B cell (primary cell): ENCODE measurements at regions not wholly inside any gene's neighbourhood (a gene's known extent, or its start where the extent isn't known, plus 50 kb on each side); places are given as distances from the start of the nearest gene placed in this dataset.

Experiments
- ATAC-seq: fragments of 200-7000 bp; cut with Tn5 transposase; one replicate; pipeline ENCODE4 v1.10.0; 2021; ENCODE audit warnings: low read depth, mild to moderate bottlenecking, moderate number of reproducible peaks, moderate library complexity
- CTCF ChIA-PET: fragments of 350-600 bp; sonication (Branson Sonifier 250); formaldehyde crosslinking; loops from one replicate; lab custom pipeline; 2021; ENCODE audit warnings: antibody characterized with exemption, inconsistent platforms; lab: Charles Lee
- POLR2A ChIA-PET: fragments of 350-600 bp; sonication (Branson Sonifier 250); formaldehyde crosslinking; loops from one replicate; lab custom pipeline; 2021; ENCODE audit warnings: antibody characterized with exemption; lab: Charles Lee
- DNase-seq: peaks from one replicate; pipeline ENCODE4 v3.0.0; 2013
- H2AFZ ChIP-seq: 2 replicates; pipeline ENCODE4 v1.6.1; 2012; ENCODE audit warnings: mild to moderate bottlenecking, low read depth, low read length; ENCODE audit not compliant: insufficient read depth, poor library complexity, severe bottlenecking
- H3K27ac ChIP-seq, 2 donors: 1 replicate in 1 of 2; 2 replicates in 1 of 2; pipeline ENCODE4 v1.5.1; 2012 to 2013; ENCODE audit warnings: low read length in 2 of 2, mild to moderate bottlenecking in 2 of 2, moderate library complexity in 1 of 2
- H3K27me3 ChIP-seq, 4 experiments: fragments of 200-600 bp in 1 of 4; sonication (generic) in 1 of 4; replicated peaks in 1 of 4; 1 replicate in 2 of 4; 2 replicates in 2 of 4; pipeline versions ENCODE4 v1.6.1 to v1.7.0; 2013 to 2016; ENCODE audit warnings: low read length in 3 of 4, mild to moderate bottlenecking in 2 of 4, mixed read lengths in 1 of 4, moderate library complexity in 1 of 4; ENCODE audit not compliant: insufficient read depth in 4 of 4, control insufficient read depth in 3 of 4; ENCODE audit errors: control extremely low read depth in 1 of 4
- H3K36me3 ChIP-seq, 2 experiments: replicated peaks in 1 of 2; 1 replicate in 1 of 2; 2 replicates in 1 of 2; pipeline versions ENCODE4 v1.6.1 to v1.7.1; 2013; ENCODE audit warnings: low read length in 1 of 2; ENCODE audit not compliant: insufficient read depth in 2 of 2, control insufficient read depth in 1 of 2; ENCODE audit errors: control extremely low read depth in 1 of 2, extremely low read depth in 1 of 2
- H3K4me1 ChIP-seq, 2 donors: fragments of 200-600 bp in 1 of 2; sonication (generic) in 1 of 2; 1 replicate in 1 of 2; 2 replicates in 1 of 2; pipeline versions ENCODE4 v1.5.1 to v1.6.1; 2013 to 2017; ENCODE audit warnings: low read length in 2 of 2; ENCODE audit not compliant: control insufficient read depth in 2 of 2, insufficient read depth in 2 of 2
- H3K4me2 ChIP-seq: replicated peaks from 2 replicates; pipeline ENCODE3; 2012; ENCODE audit warnings: mild to moderate bottlenecking, low read depth, low read length; ENCODE audit not compliant: poor library complexity, severe bottlenecking
- H3K4me3 ChIP-seq, 5 experiments: fragments of 200-600 bp in 1 of 5; sonication (generic) in 1 of 5; 1 replicate in 3 of 5; 2 replicates in 2 of 5; pipeline versions ENCODE4 v1.5.1 to v1.7.0; 2011 to 2016; ENCODE audit warnings: low read length in 4 of 5, mild to moderate bottlenecking in 4 of 5, low read depth in 2 of 5, control low read depth in 1 of 5, moderate library complexity in 1 of 5; ENCODE audit not compliant: insufficient read depth in 1 of 5; ENCODE audit errors: control extremely low read depth in 1 of 5, extremely low read depth in 1 of 5
- H3K79me2 ChIP-seq: fragments of 200-600 bp; sonication (generic); one replicate; pipeline ENCODE4 v1.6.0; 2016; ENCODE audit warnings: low read length; ENCODE audit not compliant: control insufficient read depth, insufficient read depth
- H3K9ac ChIP-seq: fragments of 200-600 bp; sonication (generic); 2 replicates; pipeline ENCODE4 v1.6.1; 2017; ENCODE audit warnings: mild to moderate bottlenecking, low read length, moderate library complexity
- H3K9me3 ChIP-seq, 3 donors: one replicate each; pipeline versions ENCODE4 v1.6.1 to v1.7.1; 2013; ENCODE audit warnings: low read length in 2 of 3; ENCODE audit not compliant: control insufficient read depth in 2 of 3, insufficient read depth in 1 of 3; ENCODE audit errors: control extremely low read depth in 1 of 3
- H4K20me1 ChIP-seq: 2 replicates; pipeline ENCODE4 v1.6.0; 2012; ENCODE audit warnings: mild to moderate bottlenecking, low read length; ENCODE audit not compliant: insufficient read depth, control insufficient read depth, poor library complexity, severe bottlenecking
- H3K27ac Mint-ChIP-seq: one replicate; pipeline ENCODE4 v1.8.0; 2021; ENCODE audit warnings: mixed read lengths
- H3K27me3 Mint-ChIP-seq: one replicate; pipeline ENCODE4 v1.8.0; 2021; ENCODE audit warnings: mixed read lengths
- H3K4me1 Mint-ChIP-seq: one replicate; pipeline ENCODE4 v1.8.0; 2021; ENCODE audit warnings: mixed read lengths
- H3K4me3 Mint-ChIP-seq: one replicate; pipeline ENCODE4 v1.8.0; 2021; ENCODE audit warnings: mixed read lengths
- H3K9me3 Mint-ChIP-seq: one replicate; pipeline ENCODE4 v1.8.0; 2022; ENCODE audit warnings: mixed read lengths; ENCODE audit not compliant: insufficient read depth
- EZH2 ChIP-seq: IDR thresholded peaks from 2 replicates; pipeline ENCODE4 v1.6.1; 2012; ENCODE audit warnings: borderline replicate concordance, low read depth, mild to moderate bottlenecking, moderate library complexity, low read length; ENCODE audit not compliant: insufficient read depth, poor library complexity, severe bottlenecking
- WGBS: methylation state at CpG from one replicate; pipeline ENCODE4 v1.1.5; 2013; ENCODE audit warnings: missing lambda C conversion rate; ENCODE audit not compliant: insufficient coverage; 5-methylcytosine and 5-hydroxymethylcytosine counted together
- intact Hi-C: fragments of 100-400 bp; cut with micrococcal nuclease; formaldehyde crosslinking; loops from one replicate; pipeline ENCODE4 v1.10.0; 2022
- TF ChIP-seq, protein P1 (sequence below): fragments of 200-600 bp; IDR thresholded peaks from one replicate; pipeline ENCODE4 v1.8.0; 2022; ENCODE audit warnings: antibody characterized with exemption, mild to moderate bottlenecking

GRCh38 chr15:95138604-95139270, 907.4 kb downstream of the MCTP2 start:
- ChIA-PET CTCF (no interaction called here), POLR2A (no interaction called here)
- no peak for ATAC-seq
- H3K36me3 ChIP-seq: no peaks in the 10 kb centered on the region
- H3K27me3 Mint-ChIP-seq: no peaks in the 10 kb centered on the region
- no peak overlapping the region for H3K27ac Mint-ChIP-seq
- H2AFZ ChIP-seq: no peak overlapping the region
- H3K79me2 ChIP-seq: no peaks in the 10 kb centered on the region
- peaks cover 2% of the 10 kb centered on the region for H3K9me3 Mint-ChIP-seq
- no peak overlapping the region for H3K4me2 ChIP-seq
- no peak overlapping the region for H3K4me3 ChIP-seq
- H4K20me1 ChIP-seq: no peaks in the 10 kb centered on the region
- WGBS: 83% methylated on average over 1 of the region's 3 CpGs
- no peaks in the 10 kb centered on the region for H3K9me3 ChIP-seq
- H3K9ac ChIP-seq: no peak overlapping the region
- no peaks in the 10 kb centered on the region for H3K4me1 ChIP-seq
- no peaks in the 10 kb centered on the region for H3K4me1 Mint-ChIP-seq
- H3K4me3 Mint-ChIP-seq: no peak overlapping the region
- no peak overlapping the region for H3K27ac ChIP-seq
- intact Hi-C loops: no loop called here
- no peak for DNase-seq
- TF ChIP-seq, protein P1, sequence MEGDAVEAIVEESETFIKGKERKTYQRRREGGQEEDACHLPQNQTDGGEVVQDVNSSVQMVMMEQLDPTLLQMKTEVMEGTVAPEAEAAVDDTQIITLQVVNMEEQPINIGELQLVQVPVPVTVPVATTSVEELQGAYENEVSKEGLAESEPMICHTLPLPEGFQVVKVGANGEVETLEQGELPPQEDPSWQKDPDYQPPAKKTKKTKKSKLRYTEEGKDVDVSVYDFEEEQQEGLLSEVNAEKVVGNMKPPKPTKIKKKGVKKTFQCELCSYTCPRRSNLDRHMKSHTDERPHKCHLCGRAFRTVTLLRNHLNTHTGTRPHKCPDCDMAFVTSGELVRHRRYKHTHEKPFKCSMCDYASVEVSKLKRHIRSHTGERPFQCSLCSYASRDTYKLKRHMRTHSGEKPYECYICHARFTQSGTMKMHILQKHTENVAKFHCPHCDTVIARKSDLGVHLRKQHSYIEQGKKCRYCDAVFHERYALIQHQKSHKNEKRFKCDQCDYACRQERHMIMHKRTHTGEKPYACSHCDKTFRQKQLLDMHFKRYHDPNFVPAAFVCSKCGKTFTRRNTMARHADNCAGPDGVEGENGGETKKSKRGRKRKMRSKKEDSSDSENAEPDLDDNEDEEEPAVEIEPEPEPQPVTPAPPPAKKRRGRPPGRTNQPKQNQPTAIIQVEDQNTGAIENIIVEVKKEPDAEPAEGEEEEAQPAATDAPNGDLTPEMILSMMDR: no peak
- TF ChIP-seq EZH2: no peak
- H3K27me3 ChIP-seq: no peaks in the 10 kb centered on the region

GRCh38 chr15:95141486-95141885, 910.1 kb downstream of the MCTP2 start:
- no peaks in the 10 kb centered on the region for H3K27me3 Mint-ChIP-seq
- no peak overlapping the region for H3K4me3 ChIP-seq
- H4K20me1 ChIP-seq: no peaks in the 10 kb centered on the region
- no peaks in the 10 kb centered on the region for H3K36me3 ChIP-seq
- H3K27ac ChIP-seq: no peak overlapping the region
- CTCF ChIA-PET: no interaction called here
- no peaks in the 10 kb centered on the region for H3K4me1 ChIP-seq
- WGBS: no CpG with 5 or more reads among the region's 2 CpGs
- no peaks in the 10 kb centered on the region for H3K27me3 ChIP-seq
- TF ChIP-seq EZH2: no peak
- TF ChIP-seq, protein P1: no peak
- no peak overlapping the region for H3K4me3 Mint-ChIP-seq
- no peaks in the 10 kb centered on the region for H3K9me3 ChIP-seq
- H3K4me2 ChIP-seq: no peak overlapping the region
- H3K4me1 Mint-ChIP-seq: no peaks in the 10 kb centered on the region
- H3K27ac Mint-ChIP-seq: no peak overlapping the region
- intact Hi-C loops: no loop called here
- ATAC-seq (no peak), DNase-seq (no peak)
- POLR2A ChIA-PET: no interaction called here
- no peak overlapping the region for H2AFZ ChIP-seq
- peaks cover 2% of the 10 kb centered on the region for H3K9me3 Mint-ChIP-seq
- H3K9ac ChIP-seq: no peak overlapping the region
- no peaks in the 10 kb centered on the region for H3K79me2 ChIP-seq
